A549 (cell line): ENCODE measurements at regions not wholly inside any gene's neighbourhood (a gene's known extent, or its start where the extent isn't known, plus 50 kb on each side); places are given as distances from the start of the nearest gene placed in this dataset.

Source experiments
- CBX8 ChIP-seq: fragments of 200-600 bp; sonication (generic); IDR thresholded peaks from 2 replicates; pipeline ENCODE4 v1.6.1; 2016
- CHD2 ChIP-seq: fragments of 150-350 bp; IDR thresholded peaks from 2 replicates; pipeline ENCODE4 v1.6.1; 2014; ENCODE audit warnings: low read length; ENCODE audit not compliant: partially characterized antibody
- CTCF ChIP-seq: fragments of >200 bp; sonication (Bioruptor Twin); formaldehyde crosslinking; IDR thresholded peaks from 3 replicates; pipeline ENCODE4 v1.5.1; 2016
- E2F6 ChIP-seq: IDR thresholded peaks from 2 replicates; pipeline ENCODE4 v1.6.1; 2012; ENCODE audit warnings: low read depth, borderline replicate concordance
- EP300 ChIP-seq, 2 experiments: fragments of >200 bp; sonication (Bioruptor Twin); formaldehyde crosslinking; IDR thresholded peaks; 2 replicates in 1 of 2; 3 replicates in 1 of 2; pipeline ENCODE4 v1.6.1; 2016 to 2017
- JUN ChIP-seq, 2 experiments: fragments of >200 bp; sonication (Bioruptor Twin); formaldehyde crosslinking; IDR thresholded peaks; 2 replicates in 1 of 2; 3 replicates in 1 of 2; pipeline ENCODE4 v1.6.1; 2016 to 2017
- KDM1A ChIP-seq: fragments of 200-600 bp; sonication (generic); IDR thresholded peaks from 2 replicates; pipeline ENCODE4 v1.6.1; 2016; ENCODE audit warnings: low read depth, mild to moderate bottlenecking
- PHF8 ChIP-seq: fragments of 200-600 bp; sonication (generic); IDR thresholded peaks from 2 replicates; pipeline ENCODE4 v1.6.1; 2016; ENCODE audit warnings: low read depth, mild to moderate bottlenecking, antibody characterized with exemption, moderate library complexity, borderline replicate concordance
- POLR2A ChIP-seq: IDR thresholded peaks from 2 replicates; pipeline ENCODE4 v1.6.1; 2012; ENCODE audit warnings: mild to moderate bottlenecking, low read length
- POLR2AphosphoS2 ChIP-seq: conservative IDR thresholded peaks from 2 replicates; pipeline ENCODE4 v1.6.1; 2012; ENCODE audit warnings: low read length, improper control_type of control experiment, inconsistent platforms
- RNF2 ChIP-seq: fragments of 200-600 bp; sonication (generic); IDR thresholded peaks from 2 replicates; pipeline ENCODE4 v1.6.1; 2016; ENCODE audit warnings: low read depth, mild to moderate bottlenecking, antibody characterized with exemption, moderate library complexity, borderline replicate concordance
- ZFP36 ChIP-seq: fragments of 450-650 bp; IDR thresholded peaks from 2 replicates; pipeline ENCODE4 v1.6.1; 2014; ENCODE audit warnings: borderline replicate concordance; ENCODE audit not compliant: partially characterized antibody
- ZNF302 ChIP-seq: fragments of 250-450 bp; sonication (Bioruptor Pico); IDR thresholded peaks from 2 replicates; pipeline ENCODE4 v1.9.0; 2021; ENCODE audit warnings: inconsistent platforms, mild to moderate bottlenecking, moderate library complexity
- TF ChIP-seq, protein P1 (sequence below): fragments of 200-600 bp; sonication (generic); IDR thresholded peaks from 2 replicates; pipeline ENCODE4 v1.6.1; 2016; ENCODE audit warnings: antibody characterized with exemption, mild to moderate bottlenecking, moderate library complexity

GRCh38 chr11:95306801-95307200, 75.8 kb upstream of the SESN3 start:
- TF ChIP-seq PHF8 (no peak), CTCF (no peak), KDM1A (no peak), POLR2A (no peak), JUN (IDR thresholded peaks at IDR 0.05) (no peak), E2F6 (no peak), CBX8 (no peak), EP300 (IDR thresholded peaks at IDR 0.05) (no peak), CHD2 (no peak), POLR2AphosphoS2 (no peak), ZNF302 (CRISPR knock-in tag) (no peak), ZFP36 (no peak), RNF2 (no peak)
- TF ChIP-seq, protein P1, sequence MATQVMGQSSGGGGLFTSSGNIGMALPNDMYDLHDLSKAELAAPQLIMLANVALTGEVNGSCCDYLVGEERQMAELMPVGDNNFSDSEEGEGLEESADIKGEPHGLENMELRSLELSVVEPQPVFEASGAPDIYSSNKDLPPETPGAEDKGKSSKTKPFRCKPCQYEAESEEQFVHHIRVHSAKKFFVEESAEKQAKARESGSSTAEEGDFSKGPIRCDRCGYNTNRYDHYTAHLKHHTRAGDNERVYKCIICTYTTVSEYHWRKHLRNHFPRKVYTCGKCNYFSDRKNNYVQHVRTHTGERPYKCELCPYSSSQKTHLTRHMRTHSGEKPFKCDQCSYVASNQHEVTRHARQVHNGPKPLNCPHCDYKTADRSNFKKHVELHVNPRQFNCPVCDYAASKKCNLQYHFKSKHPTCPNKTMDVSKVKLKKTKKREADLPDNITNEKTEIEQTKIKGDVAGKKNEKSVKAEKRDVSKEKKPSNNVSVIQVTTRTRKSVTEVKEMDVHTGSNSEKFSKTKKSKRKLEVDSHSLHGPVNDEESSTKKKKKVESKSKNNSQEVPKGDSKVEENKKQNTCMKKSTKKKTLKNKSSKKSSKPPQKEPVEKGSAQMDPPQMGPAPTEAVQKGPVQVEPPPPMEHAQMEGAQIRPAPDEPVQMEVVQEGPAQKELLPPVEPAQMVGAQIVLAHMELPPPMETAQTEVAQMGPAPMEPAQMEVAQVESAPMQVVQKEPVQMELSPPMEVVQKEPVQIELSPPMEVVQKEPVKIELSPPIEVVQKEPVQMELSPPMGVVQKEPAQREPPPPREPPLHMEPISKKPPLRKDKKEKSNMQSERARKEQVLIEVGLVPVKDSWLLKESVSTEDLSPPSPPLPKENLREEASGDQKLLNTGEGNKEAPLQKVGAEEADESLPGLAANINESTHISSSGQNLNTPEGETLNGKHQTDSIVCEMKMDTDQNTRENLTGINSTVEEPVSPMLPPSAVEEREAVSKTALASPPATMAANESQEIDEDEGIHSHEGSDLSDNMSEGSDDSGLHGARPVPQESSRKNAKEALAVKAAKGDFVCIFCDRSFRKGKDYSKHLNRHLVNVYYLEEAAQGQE, result no peak
